Stimulated activated CD4-positive, alpha-beta T cell treated with anti-CD3 and anti-CD28 coated beads, Interleukin-12 subunit alpha, Interleukin-12 subunit beta, amount 100 ng/mL, for 48 hours (primary cell): ENCODE measurements at regions not wholly inside any gene's neighbourhood (a gene's known extent, or its start where the extent isn't known, plus 50 kb on each side); places are given as distances from the start of the nearest gene placed in this dataset.

Experiments
- DNase-seq, 3 donors: peaks; one replicate each; pipeline ENCODE4 v3.0.0-alpha.2; 2020; ENCODE audit warnings: low read depth in 2 of 3, low spot score in 1 of 3

GRCh38 chr18:53660306-53660705, 564.2 kb downstream of the MBD2 start:
- DNase-seq = no peak

- no peak for DNase-seq
Observed at GRCh38 chr18:53657257-53657656, 567.2 kb downstream of the MBD2 start.

- no peak for DNase-seq
Observed at GRCh38 chr18:53649621-53650020, 574.8 kb downstream of the MBD2 start.

- no peak for DNase-seq
Observed at GRCh38 chr18:53644799-53645471, 579.5 kb downstream of the MBD2 start.

- no peak for DNase-seq
Observed at GRCh38 chr18:53639687-53640086, 584.8 kb downstream of the MBD2 start.

- no peak for DNase-seq
Observed at GRCh38 chr18:53629337-53629736, 595.1 kb downstream of the MBD2 start.

GRCh38 chr18:53625997-53626599, 598.4 kb downstream of the MBD2 start:
- DNase-seq = no peak

- no peak for DNase-seq
Observed at GRCh38 chr18:53610957-53611356, 613.5 kb downstream of the MBD2 start.

- no peak for DNase-seq
Observed at GRCh38 chr18:53606792-53607191, 617.7 kb downstream of the MBD2 start.

GRCh38 chr18:53605198-53605597, 619.3 kb downstream of the MBD2 start:
- DNase-seq = no peak

GRCh38 chr18:53603276-53603675, 621.2 kb downstream of the MBD2 start:
- DNase-seq = no peak

- no peak for DNase-seq
Observed at GRCh38 chr18:53601344-53601743, 623.1 kb downstream of the MBD2 start.

- DNase-seq = no peak
Observed at GRCh38 chr18:53586923-53587322, 637.5 kb downstream of the MBD2 start.
